ENCODE measurements at regions not wholly inside any gene's neighbourhood (a gene's known extent, or its start where the extent isn't known, plus 50 kb on each side); places are given as distances from the start of the nearest gene placed in this dataset.

DNA sequence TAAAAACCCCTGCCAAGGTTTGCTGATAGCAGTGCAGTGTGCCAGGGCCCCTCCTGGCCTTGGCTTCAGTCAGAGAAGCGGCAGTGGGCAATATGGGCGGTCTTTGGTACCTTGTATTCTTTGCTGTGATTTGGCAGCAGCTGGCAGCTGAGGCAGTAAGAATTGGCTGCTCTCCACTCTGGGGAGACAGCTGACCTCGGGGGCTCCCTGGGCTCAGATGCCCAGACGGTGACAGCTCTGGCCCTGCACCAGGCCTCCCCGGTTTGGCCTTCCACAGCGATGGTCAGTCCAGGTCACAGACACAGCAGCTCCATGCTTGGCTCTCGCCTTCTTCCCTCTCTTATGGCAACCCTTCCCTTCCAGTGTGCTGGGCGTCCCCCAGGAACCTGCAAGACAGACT, 330.9 kb downstream of the BCOR start:
- no peak overlapping the region for H3K4me3 ChIP-seq
- H3K27ac ChIP-seq = peak overlapping the region; percentile 59 to 77
- peak; percentile 86 for DNase-seq (ENCODE audit: low spot score)
- no peak for TF ChIP-seq CTCF (IDR thresholded peaks at IDR 0.05)

GRCh38 chrX:39767446-39767845, 330.3 kb downstream of the BCOR start:
- H3K27ac ChIP-seq = peak overlapping the region; percentile 59 to 77
- TF ChIP-seq CTCF (IDR thresholded peaks at IDR 0.05) = no peak
- DNase-seq (ENCODE audit: low spot score) = no peak
- H3K4me3 ChIP-seq = no peak overlapping the region

DNA sequence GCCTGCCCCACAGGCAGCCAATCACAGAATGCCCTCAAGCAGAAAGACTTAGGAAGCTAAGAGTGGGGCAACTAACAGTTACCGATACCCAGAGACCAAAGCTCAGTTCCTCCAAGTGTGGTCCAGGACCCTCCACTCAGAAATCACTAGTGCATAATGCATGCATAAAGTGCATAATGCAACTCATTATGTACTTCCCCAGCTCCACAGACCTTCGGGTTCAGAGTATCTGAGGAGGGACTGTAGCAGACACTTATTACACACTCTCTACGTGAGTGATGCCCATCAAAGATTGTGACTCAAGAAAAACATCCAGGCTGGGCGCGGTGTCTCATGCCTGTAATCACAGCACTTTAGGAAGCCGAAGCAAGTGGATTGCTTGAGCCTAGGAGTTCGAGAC, 328.0 kb downstream of the BCOR start:
- no peak overlapping the region for H3K27ac ChIP-seq
- H3K4me3 ChIP-seq = no peak overlapping the region
- TF ChIP-seq CTCF (IDR thresholded peaks at IDR 0.05) = no peak
- DNase-seq (ENCODE audit: low spot score) = no peak

DNA sequence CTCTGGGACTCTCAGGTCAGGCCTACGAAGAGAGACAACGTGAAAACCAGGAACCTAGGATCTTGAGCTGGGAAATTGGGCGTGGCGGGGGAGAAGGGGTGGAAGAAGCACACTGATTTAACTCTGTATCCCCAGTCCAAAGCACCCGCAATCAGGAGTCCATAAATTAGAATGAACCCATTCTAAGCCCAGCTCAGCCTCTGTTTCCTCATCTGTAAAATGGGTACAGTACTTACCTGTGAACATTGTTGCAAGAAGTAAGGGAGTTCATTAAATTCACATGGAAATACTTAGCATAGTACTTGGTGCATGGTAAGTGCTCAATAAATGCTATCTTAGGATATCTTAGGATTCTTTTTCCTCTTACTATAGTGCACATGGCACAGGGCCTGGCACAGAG, 326.7 kb downstream of the BCOR start:
- no peak overlapping the region for H3K4me3 ChIP-seq
- no peak for TF ChIP-seq CTCF (IDR thresholded peaks at IDR 0.05)
- DNase-seq (ENCODE audit: low spot score) = no peak
- peak overlapping the region in 1 of 2 donors; percentile 73 for H3K27ac ChIP-seq

- TF ChIP-seq CTCF (IDR thresholded peaks at IDR 0.05) = no peak
- H3K4me3 ChIP-seq = no peak overlapping the region
- DNase-seq (ENCODE audit: low spot score) = no peak
- H3K27ac ChIP-seq = peak overlapping the region; percentile 30 to 73
Observed at GRCh38 chrX:39772057-39772832, 325.5 kb downstream of the BCOR start.

- DNase-seq (ENCODE audit: low spot score) = no peak
- TF ChIP-seq CTCF (IDR thresholded peaks at IDR 0.05) = no peak
- Histone ChIP-seq H3K27ac (no peak overlapping the region), H3K4me3 (no peak overlapping the region)
Observed at GRCh38 chrX:39773150-39773549, 324.6 kb downstream of the BCOR start.

All from coronary artery (tissue), 2 donors.